GM19397 (cell line): ENCODE measurements at regions not wholly inside any gene's neighbourhood (a gene's known extent, or its start where the extent isn't known, plus 50 kb on each side); places are given as distances from the start of the nearest gene placed in this dataset.

Experiments used
- ATAC-seq: cut with Tn5 transposase; IDR thresholded peaks from one replicate; pipeline ENCODE4 v1.9.1; 2021; ENCODE audit warnings: mild to moderate bottlenecking, moderate library complexity; ENCODE audit not compliant: unreplicated experiment

- ATAC-seq: no peak
These were observed 1403.5 kb upstream of the PABPC4L start for GRCh38 chr4:135605076-135605475.

GRCh38 chr4:135604531-135604930 lies 1402.9 kb upstream of the PABPC4L start:
- ATAC-seq: no peak

GRCh38 chr4:135601351-135601750 lies 1399.8 kb upstream of the PABPC4L start:
- no peak for ATAC-seq

- no peak for ATAC-seq
These were observed 1396.6 kb upstream of the PABPC4L start for GRCh38 chr4:135598151-135598550.

- no peak for ATAC-seq
These were observed 1392.9 kb upstream of the PABPC4L start for GRCh38 chr4:135594521-135594920.

GRCh38 chr4:135575041-135575440 lies 1373.5 kb upstream of the PABPC4L start:
- ATAC-seq: no peak

GRCh38 chr4:135573251-135573650 lies 1371.7 kb upstream of the PABPC4L start:
- ATAC-seq: no peak

- ATAC-seq: no peak
These were observed 1362.5 kb upstream of the PABPC4L start for GRCh38 chr4:135564090-135564489.

GRCh38 chr4:135553213-135553612 lies 1351.6 kb upstream of the PABPC4L start:
- no peak for ATAC-seq

GRCh38 chr4:135552131-135552530 lies 1350.5 kb upstream of the PABPC4L start:
- no peak for ATAC-seq

- no peak for ATAC-seq
These were observed 1347.1 kb upstream of the PABPC4L start for GRCh38 chr4:135548711-135549110.

GRCh38 chr4:135545616-135546317 lies 1344.2 kb upstream of the PABPC4L start:
- no peak for ATAC-seq

GRCh38 chr4:135538698-135539097 lies 1337.1 kb upstream of the PABPC4L start:
- ATAC-seq: no peak

GRCh38 chr4:135533053-135533452 lies 1331.5 kb upstream of the PABPC4L start:
- ATAC-seq: no peak

- no peak for ATAC-seq
These were observed 1330.5 kb upstream of the PABPC4L start for GRCh38 chr4:135532132-135532531.

- no peak for ATAC-seq
These were observed 1313.7 kb upstream of the PABPC4L start for GRCh38 chr4:135515295-135515694.

GRCh38 chr4:135510582-135510981 lies 1309.0 kb upstream of the PABPC4L start:
- ATAC-seq: no peak

- ATAC-seq: no peak
These were observed 1306.6 kb upstream of the PABPC4L start for GRCh38 chr4:135508006-135508714.

- ATAC-seq: no peak
These were observed 1296.1 kb upstream of the PABPC4L start for GRCh38 chr4:135497563-135498152.

GRCh38 chr4:135492439-135492838 lies 1290.8 kb upstream of the PABPC4L start:
- ATAC-seq: no peak

GRCh38 chr4:135485371-135485770 lies 1283.8 kb upstream of the PABPC4L start:
- no peak for ATAC-seq

- ATAC-seq: no peak
These were observed 1274.7 kb upstream of the PABPC4L start for GRCh38 chr4:135476272-135476671.
